SKM-1 treated with dmso at 0.1 percent for 144 hours (cell line): ENCODE measurements at regions not wholly inside any gene's neighbourhood (a gene's known extent, or its start where the extent isn't known, plus 50 kb on each side); places are given as distances from the start of the nearest gene placed in this dataset.
"Not testable (repeated sequence)": the region's sequence is repeated elsewhere in the genome, so short reads cannot be mapped to it uniquely, and the experiment has no call there.

Source experiments
- DNase-seq: peaks from one replicate; lab custom pipeline; 2025; ENCODE audit not compliant: unreplicated experiment; lab: John Stamatoyannopoulos, UW

GRCh38 chr5:133857595-133858313, 110.7 kb downstream of the C5orf15 start:
- not testable (repeated sequence) for DNase-seq

DNA sequence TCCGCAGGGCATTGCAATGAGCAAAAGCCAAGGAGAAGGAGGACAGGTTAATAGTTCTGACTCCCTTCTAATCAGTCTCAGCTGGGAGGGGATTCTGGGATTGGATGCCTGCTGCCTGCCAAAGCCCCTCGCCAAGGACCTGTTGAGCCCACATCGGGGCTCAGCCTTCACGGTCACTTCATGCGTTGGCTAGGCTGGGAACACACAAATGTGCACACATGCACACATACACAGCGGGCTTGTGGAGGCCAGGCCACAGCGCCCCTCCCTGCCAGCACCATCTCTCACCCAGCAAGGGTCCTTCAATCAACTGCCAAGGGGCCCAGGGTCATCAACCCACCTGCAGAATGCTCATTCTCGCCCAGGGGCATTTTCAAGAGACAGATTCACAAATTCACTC, 113.9 kb downstream of the C5orf15 start:
- no peak for DNase-seq

DNA sequence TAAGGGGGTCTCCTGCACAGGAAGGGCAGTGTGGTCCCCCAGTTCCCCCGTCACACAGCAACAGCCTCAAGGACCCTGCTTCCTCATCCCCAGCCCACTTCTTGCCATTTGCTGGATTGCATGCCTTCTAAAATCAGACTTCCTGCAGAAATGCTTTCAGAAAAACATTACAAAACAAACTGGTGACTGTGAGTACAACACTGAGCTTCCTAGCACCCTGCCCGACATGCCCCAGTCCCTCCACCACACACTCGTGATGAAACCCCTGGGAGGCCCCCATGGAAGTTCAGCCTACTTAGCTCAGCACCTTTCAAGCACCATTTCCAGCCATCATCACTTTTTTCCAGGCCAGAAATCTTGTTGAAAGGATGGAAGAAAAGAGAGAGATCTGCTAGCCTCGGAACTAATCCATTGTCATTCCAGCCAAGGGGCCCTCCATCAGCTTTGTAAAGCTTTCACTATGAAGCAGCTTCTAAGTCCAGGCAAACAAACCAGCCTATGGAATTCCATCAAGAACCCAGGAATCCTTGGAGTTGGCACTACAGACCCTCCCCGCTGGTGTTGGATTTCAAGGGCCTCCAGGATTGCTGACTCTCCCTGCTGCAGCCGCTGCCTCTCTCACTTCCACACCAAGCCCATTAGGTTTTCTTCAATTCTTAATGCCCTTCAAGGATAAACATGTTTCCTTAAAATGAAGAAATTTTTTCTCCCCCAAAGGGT, 114.6 kb downstream of the C5orf15 start:
- no peak for DNase-seq

DNA sequence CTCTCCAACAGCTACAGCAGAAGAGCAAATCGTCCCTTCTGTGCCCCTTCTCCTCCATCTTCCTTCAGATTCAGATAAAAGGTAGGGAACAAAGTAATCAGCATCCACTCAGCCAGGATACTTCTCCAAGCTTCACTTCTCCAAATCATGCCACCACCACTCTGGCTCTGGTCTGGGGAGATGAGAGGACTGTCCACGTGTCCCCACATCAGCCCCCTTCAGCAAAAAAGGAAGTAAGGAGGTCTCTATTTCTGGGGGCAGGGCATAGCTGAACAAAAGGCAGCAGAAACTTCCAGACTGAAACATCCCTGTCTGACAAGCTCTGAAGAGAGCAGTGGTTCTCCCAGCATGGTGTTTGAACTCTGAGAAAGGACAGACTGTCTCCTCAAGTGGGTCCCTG, 116.9 kb downstream of the C5orf15 start:
- no peak for DNase-seq

DNA sequence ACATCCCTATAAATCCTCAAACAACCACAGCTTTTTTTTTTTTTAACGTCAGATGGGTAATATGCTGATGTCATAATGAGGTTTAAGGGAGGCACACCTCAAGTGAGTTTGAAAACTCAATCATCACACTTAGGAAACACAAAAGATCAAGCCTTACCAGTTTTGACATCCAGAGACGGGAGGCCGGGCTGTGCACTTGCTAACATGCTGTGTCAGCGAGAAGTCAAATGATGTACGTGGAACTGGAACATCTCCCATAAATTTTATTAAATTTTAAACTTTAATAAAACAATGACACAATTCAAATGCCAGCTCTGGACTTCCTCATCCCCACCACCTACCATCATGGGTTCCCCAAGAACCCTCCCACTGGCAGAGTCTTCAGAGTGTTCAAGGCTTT, 117.6 kb downstream of the C5orf15 start:
- DNase-seq = no peak

- no peak for DNase-seq
Measured at GRCh38 chr5:133849116-133849515, 119.3 kb downstream of the C5orf15 start.

- no peak for DNase-seq
Measured at GRCh38 chr5:133848341-133848811, 120.0 kb downstream of the C5orf15 start.

DNA sequence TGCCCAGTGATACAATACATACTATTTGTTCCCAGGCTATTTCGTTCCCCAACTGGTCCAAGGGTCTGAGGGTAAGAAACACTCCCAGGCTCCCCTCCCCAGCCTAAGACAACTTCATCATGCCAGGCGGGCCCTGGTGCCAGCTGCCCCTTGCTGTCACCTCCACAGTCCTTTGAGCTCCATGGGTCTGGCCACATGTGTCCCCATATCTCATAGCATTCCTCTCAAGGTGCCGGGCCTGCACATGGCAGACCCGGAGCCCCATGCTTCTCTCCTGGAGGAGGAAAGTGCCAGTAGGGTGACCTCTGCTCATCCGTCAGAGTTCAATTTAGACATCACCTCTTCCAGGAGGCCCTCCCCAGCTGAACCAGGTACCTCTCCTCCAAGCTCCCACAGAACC, 120.5 kb downstream of the C5orf15 start:
- DNase-seq = no peak

DNA sequence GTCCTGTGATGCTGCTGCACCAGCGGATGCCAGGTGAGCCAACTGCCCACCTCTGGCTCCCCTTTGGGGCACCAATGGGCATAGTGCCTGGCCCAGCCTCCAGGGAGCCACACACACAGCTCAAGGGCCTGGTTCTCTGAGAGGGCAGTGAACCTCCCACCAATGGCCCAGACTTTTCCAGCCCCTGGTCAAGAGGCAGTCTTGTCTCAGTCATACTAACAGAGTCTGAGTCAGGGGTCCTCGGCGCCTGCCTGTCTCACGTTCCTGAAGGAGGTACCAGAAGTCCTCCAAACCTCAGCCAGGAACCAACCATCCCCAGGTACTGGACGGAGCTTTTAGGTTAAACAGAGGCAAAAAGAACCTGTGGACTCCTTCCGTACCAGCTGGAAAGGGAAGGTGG, 121.1 kb downstream of the C5orf15 start:
- DNase-seq = no peak

DNA sequence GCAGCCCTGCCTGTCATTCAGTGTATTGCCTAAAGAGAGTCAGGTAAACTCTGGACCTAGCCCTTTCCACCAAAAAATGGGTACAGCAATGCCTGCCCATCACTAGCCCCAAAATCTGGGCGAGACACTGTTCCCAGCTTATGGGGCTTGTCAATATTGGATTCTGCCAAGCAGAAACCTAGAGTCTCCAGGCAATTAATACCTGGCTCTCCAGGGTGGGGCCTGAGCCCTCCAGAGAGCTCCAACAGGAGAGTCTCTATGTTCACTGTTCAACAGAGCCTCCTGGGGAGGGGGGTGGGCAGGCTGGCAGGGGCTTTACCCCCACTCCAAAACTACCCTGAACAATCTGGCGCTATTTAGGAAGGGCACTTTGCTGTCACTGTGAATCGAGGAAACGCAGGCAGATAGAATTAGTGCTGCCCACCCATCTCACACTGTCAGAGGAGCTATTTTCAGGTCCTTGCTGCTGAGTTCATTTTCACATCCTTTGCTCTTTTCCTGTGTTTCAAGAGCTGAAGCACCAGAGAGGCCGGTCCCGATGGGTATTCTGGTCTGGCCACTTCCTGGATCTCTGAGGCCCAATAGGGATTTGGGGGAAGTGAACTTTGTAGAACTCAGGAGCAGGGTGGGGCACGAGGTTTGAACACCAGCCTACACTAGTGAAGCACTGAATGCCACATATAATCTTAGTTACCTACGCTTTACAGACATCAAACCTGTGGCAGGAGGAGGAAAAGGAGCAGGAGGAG, 121.8 kb downstream of the C5orf15 start:
- DNase-seq = no peak

DNA sequence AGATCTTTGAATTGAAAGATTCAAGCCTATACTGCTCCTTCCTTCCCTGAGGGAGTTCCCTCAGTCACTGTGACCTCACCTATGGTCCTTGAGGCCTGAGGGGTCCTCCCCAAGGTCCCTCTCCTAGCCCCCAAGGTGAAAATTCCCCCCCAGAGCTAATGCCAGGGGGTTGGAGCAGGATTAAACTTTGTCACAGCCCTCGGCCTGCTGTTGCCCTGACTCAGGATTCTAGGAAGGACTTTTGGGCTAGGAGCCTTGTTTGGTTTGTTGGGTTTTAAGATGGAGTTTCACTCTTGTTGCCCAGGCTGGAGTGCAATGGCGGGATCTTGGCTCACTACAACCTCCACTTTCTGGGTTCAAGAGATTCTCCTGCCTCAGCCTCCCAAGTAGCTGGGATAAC, 123.2 kb downstream of the C5orf15 start:
- no peak for DNase-seq

GRCh38 chr5:133844836-133845235, 123.6 kb downstream of the C5orf15 start:
- DNase-seq = no peak

DNA sequence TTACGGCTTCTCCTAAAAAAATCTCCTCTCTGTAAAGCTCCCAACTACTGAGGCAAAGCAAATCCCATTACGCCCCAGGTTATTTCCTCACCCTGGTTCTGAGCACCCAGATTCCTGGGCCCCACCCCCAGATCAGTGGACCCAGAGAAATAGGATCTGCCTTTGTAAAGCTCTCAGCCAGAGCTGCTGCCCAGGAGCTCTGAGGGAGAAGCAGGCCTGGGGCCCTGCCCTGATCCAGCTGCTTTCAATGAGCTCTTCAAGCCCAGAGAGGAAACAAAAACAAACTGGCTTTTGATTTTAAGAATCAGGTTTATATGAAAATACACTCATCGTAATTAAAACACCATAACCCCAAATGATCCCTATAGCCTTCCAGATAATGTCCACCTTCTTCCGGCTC, 124.5 kb downstream of the C5orf15 start:
- no peak for DNase-seq

GRCh38 chr5:133842846-133843611, 125.4 kb downstream of the C5orf15 start:
- DNase-seq = no peak

- DNase-seq = no peak
Measured at GRCh38 chr5:133841831-133842750, 126.3 kb downstream of the C5orf15 start.

- DNase-seq = no peak
Measured at GRCh38 chr5:133840168-133840567, 128.3 kb downstream of the C5orf15 start.

- no peak for DNase-seq
Measured at GRCh38 chr5:133839721-133840120, 128.7 kb downstream of the C5orf15 start.

DNA sequence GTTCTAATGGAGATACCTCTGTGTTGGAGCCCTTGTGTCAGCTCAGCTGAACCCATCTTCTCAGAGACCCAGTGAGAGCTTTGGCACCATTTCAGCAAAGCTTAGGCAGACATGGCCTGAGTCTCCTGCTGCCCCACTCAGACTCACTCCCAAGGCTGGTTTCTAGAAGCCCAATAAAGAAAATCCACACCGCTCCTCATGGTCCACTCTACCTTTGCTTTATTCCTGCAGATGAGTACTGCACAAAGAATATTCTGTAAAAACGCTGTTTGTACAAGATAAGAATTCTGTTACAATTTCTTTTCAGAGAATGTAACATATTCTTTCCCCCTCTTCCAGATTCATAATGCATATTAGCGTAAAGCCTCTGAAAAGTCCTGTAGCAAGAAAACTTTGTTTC, 129.3 kb downstream of the C5orf15 start:
- no peak for DNase-seq

GRCh38 chr5:133838286-133838685, 130.1 kb downstream of the C5orf15 start:
- DNase-seq = no peak
